HepG2 (cell line): ENCODE measurements at regions not wholly inside any gene's neighbourhood (a gene's known extent, or its start where the extent isn't known, plus 50 kb on each side); places are given as distances from the start of the nearest gene placed in this dataset.

Experiments used
- EP300 ChIP-seq, 3 experiments: sonication (generic) in 1 of 3; formaldehyde crosslinking in 1 of 3; IDR thresholded peaks; 2 replicates each; pipeline versions ENCODE4 v1.5.1 to v1.6.1; 2011 to 2020; ENCODE audit warnings: low read depth in 2 of 3, low read length in 2 of 3, borderline replicate concordance in 1 of 3, improper control_type of control experiment in 1 of 3, mild to moderate bottlenecking in 1 of 3, missing genetic modification reagents in 1 of 3, moderate library complexity in 1 of 3
- GMEB1 ChIP-seq: sonication (generic); formaldehyde crosslinking; IDR thresholded peaks from 2 replicates; pipeline ENCODE4 v1.5.1; 2020; ENCODE audit warnings: missing genetic modification reagents, mild to moderate bottlenecking, borderline replicate concordance
- POLR2AphosphoS2 ChIP-seq: IDR thresholded peaks from 2 replicates; pipeline ENCODE4 v1.6.1; 2011; ENCODE audit warnings: low read depth, low read length, improper control_type of control experiment
- SMARCC2 ChIP-seq: fragments of 450-650 bp; IDR thresholded peaks from 2 replicates; pipeline ENCODE4 v1.6.1; 2017; ENCODE audit warnings: antibody characterized with exemption, mild to moderate bottlenecking
- ZC3H4 ChIP-seq: sonication (generic); formaldehyde crosslinking; IDR thresholded peaks from 2 replicates; pipeline ENCODE4 v1.4.0; 2020; ENCODE audit warnings: missing genetic modification reagents, borderline replicate concordance
- ZMYM4 ChIP-seq: sonication (generic); formaldehyde crosslinking; IDR thresholded peaks from 2 replicates; pipeline ENCODE4 v1.8.1; 2023; ENCODE audit warnings: mild to moderate bottlenecking, missing genetic modification reagents
- TF ChIP-seq, protein P1 (sequence below): sonication (generic); formaldehyde crosslinking; IDR thresholded peaks from 2 replicates; pipeline ENCODE4 v1.5.0; 2020; ENCODE audit warnings: mild to moderate bottlenecking, missing genetic modification reagents, moderate library complexity

GRCh38 chr2:8540552-8541055 is 141.3 kb upstream of the ID2 start:
- no peak for TF ChIP-seq ZC3H4 (CRISPR knock-in tag)
- TF ChIP-seq SMARCC2 = no peak
- TF ChIP-seq EP300 (IDR thresholded peaks at IDR 0.05; ENCODE audit: low read depth in 2 of 2, low read length in 2 of 2) = no peak
- TF ChIP-seq EP300 (CRISPR knock-in tag; IDR thresholded peaks at IDR 0.05; ENCODE audit: borderline replicate concordance) = no peak
- TF ChIP-seq POLR2AphosphoS2 = no peak
- TF ChIP-seq GMEB1 (CRISPR knock-in tag) = no peak
- no peak for TF ChIP-seq ZMYM4 (CRISPR knock-in tag)
- TF ChIP-seq, protein P1, sequence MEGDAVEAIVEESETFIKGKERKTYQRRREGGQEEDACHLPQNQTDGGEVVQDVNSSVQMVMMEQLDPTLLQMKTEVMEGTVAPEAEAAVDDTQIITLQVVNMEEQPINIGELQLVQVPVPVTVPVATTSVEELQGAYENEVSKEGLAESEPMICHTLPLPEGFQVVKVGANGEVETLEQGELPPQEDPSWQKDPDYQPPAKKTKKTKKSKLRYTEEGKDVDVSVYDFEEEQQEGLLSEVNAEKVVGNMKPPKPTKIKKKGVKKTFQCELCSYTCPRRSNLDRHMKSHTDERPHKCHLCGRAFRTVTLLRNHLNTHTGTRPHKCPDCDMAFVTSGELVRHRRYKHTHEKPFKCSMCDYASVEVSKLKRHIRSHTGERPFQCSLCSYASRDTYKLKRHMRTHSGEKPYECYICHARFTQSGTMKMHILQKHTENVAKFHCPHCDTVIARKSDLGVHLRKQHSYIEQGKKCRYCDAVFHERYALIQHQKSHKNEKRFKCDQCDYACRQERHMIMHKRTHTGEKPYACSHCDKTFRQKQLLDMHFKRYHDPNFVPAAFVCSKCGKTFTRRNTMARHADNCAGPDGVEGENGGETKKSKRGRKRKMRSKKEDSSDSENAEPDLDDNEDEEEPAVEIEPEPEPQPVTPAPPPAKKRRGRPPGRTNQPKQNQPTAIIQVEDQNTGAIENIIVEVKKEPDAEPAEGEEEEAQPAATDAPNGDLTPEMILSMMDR (CRISPR knock-in tag) = no peak
